GM10248 (cell line): ENCODE measurements at regions not wholly inside any gene's neighbourhood (a gene's known extent, or its start where the extent isn't known, plus 50 kb on each side); places are given as distances from the start of the nearest gene placed in this dataset.

Source experiments
- CTCF ChIA-PET: fragments of 300-600 bp; sonication (Branson Sonifier 250); formaldehyde crosslinking; extraction: SDS; loops from one replicate; lab custom pipeline; 2021; ENCODE audit warnings: antibody characterized with exemption; lab: Yijun Ruan, JAX
- POLR2A ChIA-PET: fragments of 350-650 bp; sonication (Branson Sonifier 250); formaldehyde crosslinking; extraction: SDS; loops from one replicate; lab custom pipeline; 2020; ENCODE audit warnings: antibody characterized with exemption; lab: Yijun Ruan, JAX
- DNase-seq: peaks from one replicate; pipeline ENCODE4 v3.0.0; 2012; ENCODE audit errors: extremely low spot score
- CTCF ChIP-seq: IDR thresholded peaks from 2 replicates; pipeline ENCODE4 v1.5.1; 2012; ENCODE audit warnings: mild to moderate bottlenecking, low read depth; ENCODE audit errors: extremely low read depth, missing control alignments, control extremely low read depth

DNA sequence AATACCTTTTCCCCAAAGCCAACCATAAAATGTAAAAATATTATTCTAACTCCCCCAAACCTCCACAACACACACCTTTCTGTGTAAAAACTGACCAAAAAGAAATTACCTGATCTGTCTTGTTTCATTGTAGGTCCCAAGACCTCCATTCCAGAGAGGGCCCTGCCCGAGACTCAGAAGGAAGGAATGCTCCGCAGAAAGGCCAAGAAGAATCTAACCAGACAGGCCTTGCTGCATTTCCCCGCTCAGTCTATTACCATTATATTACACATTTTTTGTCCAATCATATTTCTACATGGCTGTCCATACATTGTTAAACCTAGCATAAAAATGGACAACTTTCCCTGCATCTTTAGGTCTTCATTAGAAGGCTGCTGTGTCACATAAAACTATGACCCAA, 237.5 kb upstream of the UBASH3B start:
- ChIA-PET POLR2A (no interaction called here), CTCF (no interaction called here)
- no peak for DNase-seq
- TF ChIP-seq CTCF: no peak

GRCh38 chr11:122414406-122415018, 241.0 kb upstream of the UBASH3B start:
- TF ChIP-seq CTCF: no peak
- POLR2A ChIA-PET: no interaction called here
- DNase-seq: no peak
- CTCF ChIA-PET: interaction anchor here (0.9 to 1.0 kb wide), 2 partner anchors 12 to 22 kb away, joined by 4 to 5 read pairs; no protein-coding TSS in a partner anchor

GRCh38 chr11:122413677-122414076, 241.8 kb upstream of the UBASH3B start:
- DNase-seq: no peak

DNA sequence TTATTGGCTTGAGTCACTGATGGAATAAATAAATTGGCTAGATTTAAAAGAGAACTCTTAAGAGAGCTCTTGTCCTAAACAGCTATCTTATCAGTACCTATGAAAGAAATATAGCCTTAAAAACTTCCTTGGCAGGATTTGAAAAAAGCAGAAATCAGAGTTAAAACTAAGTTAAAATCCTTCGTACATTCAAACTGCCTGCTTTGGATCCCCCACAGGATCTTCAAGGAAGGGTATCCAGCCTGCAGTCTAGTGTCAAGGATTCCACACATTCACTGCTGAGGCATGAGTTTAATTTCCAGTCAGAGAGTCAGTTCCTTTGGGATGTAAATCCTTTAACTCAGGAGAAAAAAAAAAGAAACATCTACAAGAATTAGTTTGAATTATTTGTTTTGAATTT, 242.9 kb upstream of the UBASH3B start:
- ChIA-PET POLR2A (no interaction called here), CTCF (interaction anchor here (1.3 kb wide), 1 partner anchor 29 kb away, joined by 3 read pairs; no protein-coding TSS in a partner anchor)
- no peak for DNase-seq
- TF ChIP-seq CTCF: no peak

More at GRCh38 chr11:122413677-122414076, 241.8 kb upstream of the UBASH3B start:
- ChIA-PET CTCF (interaction anchor here (1.0 to 1.3 kb wide), 2 partner anchors 22 to 30 kb away, joined by 3 to 4 read pairs; no protein-coding TSS in a partner anchor), POLR2A (no interaction called here)
- TF ChIP-seq CTCF: no peak

- ChIA-PET CTCF (no interaction called here), POLR2A (no interaction called here)
- TF ChIP-seq CTCF: no peak
- no peak for DNase-seq
These were observed 249.1 kb upstream of the UBASH3B start for GRCh38 chr11:122406466-122406865.

- ChIA-PET POLR2A (no interaction called here), CTCF (no interaction called here)
- DNase-seq: no peak
- TF ChIP-seq CTCF: no peak
These were observed 249.8 kb upstream of the UBASH3B start for GRCh38 chr11:122405547-122406341.
